Esophagus muscularis mucosa (tissue), 4 donors: ENCODE measurements at regions not wholly inside any gene's neighbourhood (a gene's known extent, or its start where the extent isn't known, plus 50 kb on each side); places are given as distances from the start of the nearest gene placed in this dataset.

Experiments
- DNase-seq: peaks from one replicate; pipeline ENCODE4 v3.0.0-alpha.2; 2017; ENCODE audit errors: extremely low spot score
- H3K27ac ChIP-seq, 4 donors: fragments of 200-600 bp; sonication (generic); replicated peaks in 1 of 4; 1 replicate in 3 of 4; 2 replicates in 1 of 4; pipeline ENCODE4 v1.5.1; 2016 to 2019; ENCODE audit warnings: mild to moderate bottlenecking in 1 of 4
- H3K27me3 ChIP-seq, 4 donors: fragments of 200-600 bp; sonication (generic); one replicate each; pipeline versions ENCODE4 v1.5.1 to v1.6.0; 2016 to 2019
- H3K36me3 ChIP-seq, 4 donors: fragments of 200-600 bp; sonication (generic); one replicate each; pipeline ENCODE4 v1.5.1; 2016 to 2019
- H3K4me1 ChIP-seq, 4 donors: fragments of 200-600 bp; sonication (generic); one replicate each; pipeline ENCODE4 v1.5.1; 2016 to 2019
- H3K4me3 ChIP-seq, 4 donors: fragments of 200-600 bp; sonication (generic); 1 replicate in 2 of 4; 2 replicates in 2 of 4; pipeline ENCODE4 v1.5.1; 2016 to 2019; ENCODE audit warnings: mild to moderate bottlenecking in 4 of 4, moderate library complexity in 1 of 4
- H3K9me3 ChIP-seq, 4 donors: fragments of 200-600 bp; sonication (generic); 1 replicate in 3 of 4; 2 replicates in 1 of 4; pipeline ENCODE4 v1.5.1; 2016 to 2019
- CTCF ChIP-seq, 3 experiments: fragments of 200-600 bp in 2 of 3; fragments of 450-650 bp in 1 of 3; sonication (generic) in 2 of 3; IDR thresholded peaks; one replicate each; pipeline ENCODE4 v1.5.1; 2017 to 2019; ENCODE audit warnings: antibody characterized with exemption in 3 of 3, mild to moderate bottlenecking in 2 of 3, moderate library complexity in 1 of 3
- EP300 ChIP-seq: sonication (generic); formaldehyde crosslinking; IDR thresholded peaks from one replicate; pipeline ENCODE4 v1.6.1; 2017; ENCODE audit warnings: antibody characterized with exemption
- POLR2A ChIP-seq: fragments of 450-650 bp; IDR thresholded peaks from one replicate; pipeline ENCODE4 v1.6.1; 2017; ENCODE audit warnings: antibody characterized with exemption, moderate library complexity, mild to moderate bottlenecking, low read depth
- POLR2AphosphoS5 ChIP-seq, 2 donors: sonication (generic); formaldehyde crosslinking; IDR thresholded peaks; one replicate each; pipeline ENCODE4 v1.6.1; 2017; ENCODE audit warnings: antibody characterized with exemption in 2 of 2
- WGBS: methylation state at CpG from one replicate; pipeline ENCODE4 v1.1.5; 2018; 5-methylcytosine and 5-hydroxymethylcytosine counted together
- intact Hi-C: fragments of 100-400 bp; cut with DNase I; formaldehyde crosslinking; loops from one replicate; pipeline ENCODE4 v1.15.1; 2023

- Histone ChIP-seq H3K9me3 (no peaks in the 10 kb centered on the region), H3K4me3 (no peak overlapping the region), H3K36me3 (no peaks in the 10 kb centered on the region), H3K4me1 (no peaks in the 10 kb centered on the region), H3K27me3 (no peaks in the 10 kb centered on the region), H3K27ac (no peak overlapping the region)
- intact Hi-C loops = no loop called here
- no peak for TF ChIP-seq POLR2A
- no peak for TF ChIP-seq CTCF (IDR thresholded peaks at IDR 0.05)
- no peak for TF ChIP-seq POLR2AphosphoS5 (IDR thresholded peaks at IDR 0.05)
- TF ChIP-seq EP300 = no peak
- no peak for DNase-seq
- 75% methylated on average over 5 of the region's 5 CpGs for WGBS
Observed at GRCh38 chr5:74240783-74241750, 399.5 kb downstream of the ENC1 start.

- TF ChIP-seq EP300 (no peak), POLR2AphosphoS5 (IDR thresholded peaks at IDR 0.05) (no peak), CTCF (IDR thresholded peaks at IDR 0.05) (no peak), POLR2A (no peak)
- no peaks in the 10 kb centered on the region for H3K27me3 ChIP-seq
- DNase-seq = no peak
- no peak overlapping the region for H3K27ac ChIP-seq
- H3K4me1 ChIP-seq = no peaks in the 10 kb centered on the region
- no peaks in the 10 kb centered on the region for H3K36me3 ChIP-seq
- WGBS = 72% methylated on average over 2 of the region's 2 CpGs
- H3K4me3 ChIP-seq = no peak overlapping the region
- intact Hi-C loops = no loop called here
- no peaks in the 10 kb centered on the region for H3K9me3 ChIP-seq
Observed at GRCh38 chr5:74239261-74239660, 401.3 kb downstream of the ENC1 start.

- no peaks in the 10 kb centered on the region for H3K9me3 ChIP-seq
- H3K27ac ChIP-seq = no peak overlapping the region
- 79% methylated on average over 3 of the region's 3 CpGs for WGBS
- H3K4me1 ChIP-seq = no peaks in the 10 kb centered on the region
- intact Hi-C loops = no loop called here
- no peak for DNase-seq
- no peak overlapping the region for H3K4me3 ChIP-seq
- TF ChIP-seq POLR2AphosphoS5 (IDR thresholded peaks at IDR 0.05) (no peak), CTCF (IDR thresholded peaks at IDR 0.05) (no peak), POLR2A (no peak), EP300 (no peak)
- no peaks in the 10 kb centered on the region for H3K27me3 ChIP-seq
- H3K36me3 ChIP-seq = no peaks in the 10 kb centered on the region
Observed at GRCh38 chr5:74237571-74238145, 402.9 kb downstream of the ENC1 start.

- TF ChIP-seq POLR2A (no peak), CTCF (IDR thresholded peaks at IDR 0.05) (no peak), POLR2AphosphoS5 (IDR thresholded peaks at IDR 0.05) (no peak), EP300 (no peak)
Observed at GRCh38 chr5:74235552-74235951, 405.0 kb downstream of the ENC1 start.

More at GRCh38 chr5:74235552-74235951, 405.0 kb downstream of the ENC1 start:
- Histone ChIP-seq H3K27me3 (no peaks in the 10 kb centered on the region), H3K9me3 (no peaks in the 10 kb centered on the region), H3K36me3 (no peaks in the 10 kb centered on the region), H3K4me3 (no peak overlapping the region), H3K4me1 (no peaks in the 10 kb centered on the region), H3K27ac (no peak overlapping the region)
- intact Hi-C loops = no loop called here
- no peak for DNase-seq
